K562 (cell line): ENCODE measurements at regions not wholly inside any gene's neighbourhood (a gene's known extent, or its start where the extent isn't known, plus 50 kb on each side); places are given as distances from the start of the nearest gene placed in this dataset.

Experiments used
- BCL6 ChIP-seq: fragments of 250-450 bp; sonication (Bioruptor Pico); IDR thresholded peaks from 2 replicates; pipeline ENCODE4 v1.4.0; 2020
- CBFB ChIP-seq: sonication (generic); formaldehyde crosslinking; IDR thresholded peaks from 2 replicates; pipeline ENCODE4 v1.4.0; 2020; ENCODE audit warnings: mild to moderate bottlenecking, missing genetic modification reagents
- CBX2 ChIP-seq: fragments of 200-600 bp; sonication (generic); IDR thresholded peaks from one replicate; pipeline ENCODE4 v1.6.1; 2012; ENCODE audit warnings: mild to moderate bottlenecking, low read length, inconsistent platforms; ENCODE audit not compliant: insufficient read depth, poor library complexity, severe bottlenecking
- CEBPG ChIP-seq, 3 experiments: fragments of 200-800 bp in 1 of 3; sonication (Bioruptor generic) in 1 of 3; sonication (generic) in 1 of 3; formaldehyde crosslinking in 1 of 3; IDR thresholded peaks in 2 of 3; conservative IDR thresholded peaks in 1 of 3; 2 replicates each; pipeline versions ENCODE4 v1.6.1 to v1.8.0; 2016 to 2022; ENCODE audit warnings: missing compliant biosample characterization in 2 of 3, missing genetic modification characterization in 2 of 3, mild to moderate bottlenecking in 1 of 3, missing genetic modification reagents in 1 of 3
- HDGF ChIP-seq: fragments of 450-650 bp; IDR thresholded peaks from 2 replicates; pipeline ENCODE4 v1.6.1; 2016
- MLLT1 ChIP-seq, 2 experiments: fragments of 450-650 bp; IDR thresholded peaks; 2 replicates each; pipeline ENCODE4 v1.6.1; 2016
- RNF2 ChIP-seq: sonication (generic); IDR thresholded peaks from 2 replicates; pipeline ENCODE4 v1.6.1; 2016
- TCF7 ChIP-seq: sonication (generic); IDR thresholded peaks from 2 replicates; pipeline ENCODE4 v1.6.1; 2016; ENCODE audit warnings: antibody characterized with exemption, borderline replicate concordance
- ZNF124 ChIP-seq: sonication (generic); formaldehyde crosslinking; IDR thresholded peaks from 2 replicates; pipeline ENCODE4 v1.8.1; 2022; ENCODE audit warnings: missing genetic modification reagents
- TF ChIP-seq, protein P1 (sequence below): sonication (generic); formaldehyde crosslinking; IDR thresholded peaks from 2 replicates; pipeline ENCODE4 v1.8.0; 2022; ENCODE audit warnings: mild to moderate bottlenecking, missing genetic modification reagents

- no peak for TF ChIP-seq CBFB
- TF ChIP-seq RNF2: no peak
- no peak for TF ChIP-seq MLLT1 (IDR thresholded peaks at IDR 0.05)
- no peak for TF ChIP-seq TCF7
- no peak for TF ChIP-seq HDGF
- TF ChIP-seq, protein P1, sequence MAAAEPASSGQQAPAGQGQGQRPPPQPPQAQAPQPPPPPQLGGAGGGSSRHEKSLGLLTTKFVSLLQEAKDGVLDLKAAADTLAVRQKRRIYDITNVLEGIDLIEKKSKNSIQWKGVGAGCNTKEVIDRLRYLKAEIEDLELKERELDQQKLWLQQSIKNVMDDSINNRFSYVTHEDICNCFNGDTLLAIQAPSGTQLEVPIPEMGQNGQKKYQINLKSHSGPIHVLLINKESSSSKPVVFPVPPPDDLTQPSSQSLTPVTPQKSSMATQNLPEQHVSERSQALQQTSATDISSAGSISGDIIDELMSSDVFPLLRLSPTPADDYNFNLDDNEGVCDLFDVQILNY: no peak
- TF ChIP-seq CBX2: no peak
- no peak for TF ChIP-seq CEBPG (CRISPR knock-in tag; IDR thresholded peaks at IDR 0.05)
- no peak for TF ChIP-seq CEBPG (tag; conservative IDR thresholded peaks at IDR 0.05 in 1 of 2, IDR thresholded peaks at IDR 0.05 in 1 of 2)
- no peak for TF ChIP-seq BCL6 (CRISPR knock-in tag)
- no peak for TF ChIP-seq ZNF124 (CRISPR knock-in tag)
Observed at GRCh38 chr4:143097751-143098150, 87.0 kb upstream of the USP38 start.
